ENCODE measurements at regions not wholly inside any gene's neighbourhood (a gene's known extent, or its start where the extent isn't known, plus 50 kb on each side); places are given as distances from the start of the nearest gene placed in this dataset.

GRCh38 chr5:102114525-102115069, 181.5 kb downstream of the SLCO4C1 start:
- Histone ChIP-seq H3K9ac (replicated peaks in 1 of 4; ENCODE audit: extremely low read depth in 1 of 4, low read depth in 3 of 4, low read length in 3 of 4) (no peak overlapping the region), H2AFZ (ENCODE audit: low read length) (peak overlapping the region; percentile 97; the same call in 1 of the 2 replicates), H2BK120ac (replicated peaks; ENCODE audit: low read depth, low read length) (no peak overlapping the region), H4K8ac (ENCODE audit: extremely low read depth, insufficient read depth, low read length) (no peak overlapping the region), H2BK5ac (ENCODE audit: low read depth, low read length) (no peak overlapping the region), H2AK5ac (ENCODE audit: low read depth, low read length) (no peak overlapping the region), H3K4me3 (ENCODE audit: extremely low read depth in 1 of 4, insufficient read depth in 2 of 4, low read depth in 3 of 4, low read length in 4 of 4) (no peak overlapping the region), H4K91ac (replicated peaks; ENCODE audit: insufficient read length, low read length) (peak overlapping the region; percentile 49), H4K5ac (ENCODE audit: insufficient read length, low read depth, low read length) (no peak overlapping the region), H3K23me2 (ENCODE audit: low read depth, low read length) (no peaks in the 10 kb centered on the region), H3K4me1 (replicated peaks in 1 of 4; ENCODE audit: control insufficient read depth in 3 of 4, insufficient read depth in 4 of 4, low read length in 3 of 4) (peaks cover 0 to 3% (median 0%) of the 10 kb centered on the region in 4 experiments; a peak in 3 of 7 replicates), H3K14ac (ENCODE audit: insufficient read length) (no peak overlapping the region), H3K18ac (ENCODE audit: extremely low read depth, low read length) (no peak overlapping the region), H3K4me2 (ENCODE audit: insufficient read depth in 1 of 2, low read depth in 2 of 2, low read length in 2 of 2) (peak overlapping the region in 1 of 2 experiments; percentile 39; a peak in 1 of 4 replicates), H3K23ac (ENCODE audit: insufficient read length) (no peak overlapping the region), H3K79me1 (ENCODE audit: low read depth, low read length) (no peaks in the 10 kb centered on the region), H3K4ac (replicated peaks; ENCODE audit: insufficient read length, low read depth, low read length) (no peak overlapping the region), H3K36me3 (ENCODE audit: control insufficient read depth in 2 of 4, insufficient read depth in 4 of 4, low read length in 3 of 4) (no peaks in the 10 kb centered on the region), H3K79me2 (ENCODE audit: control insufficient read depth in 1 of 2, insufficient read depth in 2 of 2, low read length in 2 of 2) (no peaks in the 10 kb centered on the region), H3K9me3 (ENCODE audit: insufficient read depth in 2 of 2, low read depth in 1 of 2, low read length in 1 of 2) (no peaks in the 10 kb centered on the region), H4K20me1 (replicated peaks in 1 of 2; ENCODE audit: control insufficient read depth in 1 of 2, insufficient read depth in 2 of 2, low read length in 2 of 2) (no peaks in the 10 kb centered on the region), H3K56ac (replicated peaks; ENCODE audit: insufficient read length, low read depth, low read length) (no peak overlapping the region), H2BK15ac (ENCODE audit: low read length) (no peak overlapping the region), H3K27ac (ENCODE audit: low read depth, low read length) (no peak overlapping the region), H2BK12ac (ENCODE audit: low read depth, low read length) (no peak overlapping the region), H2BK20ac (ENCODE audit: low read length) (no peak overlapping the region), H3K27me3 (replicated peaks in 1 of 4; ENCODE audit: control insufficient read depth in 3 of 4, extremely low read depth in 1 of 4, insufficient read depth in 3 of 4, low read length in 3 of 4) (no peaks in the 10 kb centered on the region)
- FAIRE-seq (no peak), DNase-seq (ENCODE audit: low read depth in 1 of 2, low spot score in 2 of 2) (no peak)
- CTCF ChIA-PET (ENCODE audit: partially characterized antibody), result no interaction called here
- WGBS, 2 experiments (ENCODE audit: extremely low coverage in 1 of 2, insufficient coverage in 1 of 2, insufficient read length in 1 of 2, insufficient replicate concordance in 2 of 2, low coverage in 1 of 2, low lambda C conversion rate in 2 of 2, missing lambda C conversion rate in 1 of 2), result 63% methylated on average over 9 of the region's 9 CpGs; no CpG with 5 or more reads in 1 of the 2 experiments
- TF ChIP-seq SAP30 (IDR thresholded peaks at IDR 0.05; ENCODE audit: insufficient read depth, insufficient replicate concordance, low read length), result no peak
- TF ChIP-seq TAF1 (IDR thresholded peaks at IDR 0.05; ENCODE audit: low read depth, low read length), result no peak
- TF ChIP-seq SP4 (IDR thresholded peaks at IDR 0.05; ENCODE audit: low read length), result no peak
- TF ChIP-seq POLR2AphosphoS5 (IDR thresholded peaks at IDR 0.05; ENCODE audit: low read depth, low read length), result no peak
- TF ChIP-seq TBP (IDR thresholded peaks at IDR 0.05; ENCODE audit: low read depth, low read length), result no peak
- TF ChIP-seq JUN (IDR thresholded peaks at IDR 0.05; ENCODE audit: low read depth, low read length), result no peak
- no peak for TF ChIP-seq YY1 (IDR thresholded peaks at IDR 0.05; ENCODE audit: low read depth, low read length)
- no peak for TF ChIP-seq KDM5A (IDR thresholded peaks at IDR 0.05; ENCODE audit: low read length)
- no peak for TF ChIP-seq KDM4A (IDR thresholded peaks at IDR 0.05; ENCODE audit: low read depth, low read length, severe bottlenecking)
- no peak for TF ChIP-seq RXRA (IDR thresholded peaks at IDR 0.05; ENCODE audit: insufficient read depth, low read depth, low read length)
- POLR2A ChIA-PET (ENCODE audit: partially characterized antibody), result no interaction called here

Data from H1 (cell line).